HG03469 (cell line): ENCODE measurements at regions not wholly inside any gene's neighbourhood (a gene's known extent, or its start where the extent isn't known, plus 50 kb on each side); places are given as distances from the start of the nearest gene placed in this dataset.
"Not testable (repeated sequence)": the region's sequence is repeated elsewhere in the genome, so short reads cannot be mapped to it uniquely, and the experiment has no call there.

Experiments
- ATAC-seq: cut with Tn5 transposase; IDR thresholded peaks from one replicate; pipeline ENCODE4 v1.9.1; 2021; ENCODE audit warnings: mild to moderate bottlenecking, moderate library complexity, moderate number of reproducible peaks; ENCODE audit not compliant: unreplicated experiment

- ATAC-seq: no peak
Measured at GRCh38 chr17:51387582-51387981, 127.2 kb downstream of the UTP18 start.

- ATAC-seq: no peak
Measured at GRCh38 chr17:51387986-51388385, 127.6 kb downstream of the UTP18 start.

DNA sequence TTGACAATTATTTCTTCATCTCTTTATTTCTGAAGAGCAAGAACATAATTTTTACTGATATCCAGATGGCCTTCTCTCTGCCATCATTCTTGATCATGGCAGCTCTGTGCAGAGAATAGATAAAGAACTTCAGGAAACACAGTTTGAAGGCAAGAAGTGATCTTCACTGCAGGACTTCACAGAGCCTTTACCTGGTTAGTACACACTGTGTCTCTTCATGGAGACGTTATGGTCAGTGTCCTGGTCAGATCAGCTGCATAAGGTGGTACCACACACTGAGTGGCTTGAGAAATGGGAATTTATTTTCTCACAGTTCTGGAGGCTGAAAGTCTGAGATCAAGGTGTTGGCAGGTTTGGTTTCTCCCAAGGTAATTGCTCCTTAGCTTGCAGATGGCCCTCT, 129.5 kb downstream of the UTP18 start:
- no peak for ATAC-seq

- ATAC-seq: no peak
Measured at GRCh38 chr17:51391982-51392654, 131.8 kb downstream of the UTP18 start.

DNA sequence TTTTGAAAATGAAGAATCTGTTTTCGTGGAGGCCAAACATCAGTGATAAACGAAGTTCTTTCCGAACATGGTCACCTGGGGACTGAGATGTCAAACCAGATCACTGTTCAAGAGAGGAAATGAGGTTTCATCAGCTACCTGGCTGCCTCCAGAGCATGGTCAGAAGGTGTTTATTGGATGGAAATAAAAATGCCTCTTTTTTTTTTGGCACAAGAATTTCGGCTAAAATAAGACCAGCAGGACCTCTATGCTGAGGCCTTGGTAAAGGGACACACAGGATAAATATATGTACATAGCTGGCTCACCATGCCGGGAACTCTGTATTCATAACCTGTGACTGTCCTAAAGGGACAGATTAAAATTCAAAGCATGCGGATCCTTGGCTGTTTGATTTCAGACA, 135.3 kb downstream of the UTP18 start:
- no peak for ATAC-seq

DNA sequence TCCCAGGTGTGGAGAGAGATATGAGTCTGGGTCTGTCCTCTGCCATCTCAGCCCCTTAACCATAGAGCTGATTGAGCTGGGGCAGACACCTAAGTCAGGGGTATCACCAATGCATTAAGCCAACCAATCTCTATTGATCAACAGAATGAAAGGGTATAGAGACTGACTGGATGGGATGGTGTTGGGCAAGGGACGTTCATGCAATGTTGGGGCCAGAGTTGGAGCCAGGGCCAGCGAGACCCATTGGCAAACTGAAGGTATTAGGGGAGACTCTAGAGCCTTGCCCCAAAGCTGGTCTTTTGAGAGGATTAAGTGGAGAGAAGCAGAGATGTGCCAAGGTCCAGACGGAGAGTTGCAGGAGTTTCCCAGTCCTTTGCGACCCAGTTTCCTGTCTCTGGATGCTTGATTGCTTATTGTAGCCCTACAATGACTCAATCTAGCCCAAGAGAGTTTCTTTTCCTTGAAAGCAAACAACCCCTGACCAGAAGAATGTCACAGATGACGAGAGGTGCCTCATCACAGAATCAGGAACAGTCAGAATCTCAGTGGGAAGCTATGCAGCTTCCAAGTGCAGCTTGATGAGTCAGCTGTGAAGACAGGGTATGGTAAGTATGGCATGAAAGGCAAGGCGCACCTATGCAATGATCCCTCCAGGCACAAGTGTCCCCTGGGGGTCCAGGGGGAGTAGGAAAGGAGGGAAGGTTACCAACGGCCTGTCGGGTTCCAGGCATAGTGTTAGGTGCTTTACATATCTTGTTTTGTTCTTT, 137.2 kb downstream of the UTP18 start:
- ATAC-seq: no peak

GRCh38 chr17:51398128-51398525, 137.8 kb downstream of the UTP18 start:
- no peak for ATAC-seq

DNA sequence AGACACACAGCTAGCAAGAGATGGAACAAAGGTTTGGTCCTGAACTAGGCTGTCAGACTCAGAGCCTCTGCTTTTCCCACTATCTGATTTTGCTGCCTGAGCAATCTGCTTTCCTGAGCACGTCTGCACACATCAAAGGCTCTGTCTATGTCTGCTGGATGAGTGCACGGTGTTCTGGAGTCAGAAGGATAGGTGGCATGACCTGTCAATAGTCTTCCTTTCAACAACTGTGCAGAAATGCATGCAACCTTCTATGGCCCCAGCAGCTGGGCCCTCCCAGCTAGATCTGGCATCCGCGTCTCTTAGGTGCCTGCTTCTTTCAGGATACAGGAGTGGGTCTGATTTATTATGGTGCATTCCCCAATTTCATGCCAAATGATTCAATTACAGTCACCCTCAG, 138.3 kb downstream of the UTP18 start:
- no peak for ATAC-seq

- ATAC-seq: no peak
Measured at GRCh38 chr17:51401279-51401678, 140.9 kb downstream of the UTP18 start.

- ATAC-seq: no peak
Measured at GRCh38 chr17:51402899-51403298, 142.6 kb downstream of the UTP18 start.

- ATAC-seq: no peak
Measured at GRCh38 chr17:51407576-51407975, 147.2 kb downstream of the UTP18 start.

DNA sequence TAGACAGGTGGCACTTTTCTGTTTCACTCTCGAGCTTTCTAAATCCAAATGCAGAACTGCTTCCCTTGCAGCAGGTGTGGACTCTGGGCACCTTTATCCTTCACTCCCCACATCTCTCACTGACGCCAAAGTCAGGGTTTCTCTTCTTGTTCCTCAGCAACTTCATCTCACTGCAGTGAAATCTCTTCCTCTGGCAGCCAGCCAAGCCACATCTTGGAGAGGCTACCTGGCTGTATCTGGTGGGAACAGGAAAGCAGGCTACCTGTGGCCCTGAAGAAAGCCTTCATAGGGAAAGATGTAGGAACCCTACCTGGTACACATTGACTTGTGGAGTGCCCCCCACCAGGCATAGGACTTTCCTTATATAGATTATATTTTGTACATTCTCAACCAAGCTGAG, 159.1 kb downstream of the UTP18 start:
- ATAC-seq: no peak

GRCh38 chr17:51421525-51421924, 161.2 kb downstream of the UTP18 start:
- no peak for ATAC-seq

DNA sequence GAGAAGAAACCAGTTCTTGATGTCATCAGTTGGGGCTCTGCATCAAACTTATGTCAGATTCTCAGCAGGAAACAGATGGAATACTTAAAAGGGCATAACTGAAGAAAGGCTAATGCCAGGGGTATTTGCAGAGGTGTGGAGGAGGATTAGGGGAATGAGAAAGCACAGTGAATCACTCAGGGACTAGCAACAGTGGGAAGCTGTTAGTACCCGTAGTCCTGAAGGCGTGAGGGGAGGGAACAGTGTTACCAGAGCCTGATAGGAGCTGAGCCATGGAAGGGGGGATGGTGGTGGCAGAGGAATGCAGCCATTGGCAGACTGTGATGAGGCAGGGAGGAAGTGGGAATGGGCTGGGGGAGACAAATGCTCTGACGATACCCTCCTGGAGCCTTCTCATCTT, 162.3 kb downstream of the UTP18 start:
- ATAC-seq: no peak

DNA sequence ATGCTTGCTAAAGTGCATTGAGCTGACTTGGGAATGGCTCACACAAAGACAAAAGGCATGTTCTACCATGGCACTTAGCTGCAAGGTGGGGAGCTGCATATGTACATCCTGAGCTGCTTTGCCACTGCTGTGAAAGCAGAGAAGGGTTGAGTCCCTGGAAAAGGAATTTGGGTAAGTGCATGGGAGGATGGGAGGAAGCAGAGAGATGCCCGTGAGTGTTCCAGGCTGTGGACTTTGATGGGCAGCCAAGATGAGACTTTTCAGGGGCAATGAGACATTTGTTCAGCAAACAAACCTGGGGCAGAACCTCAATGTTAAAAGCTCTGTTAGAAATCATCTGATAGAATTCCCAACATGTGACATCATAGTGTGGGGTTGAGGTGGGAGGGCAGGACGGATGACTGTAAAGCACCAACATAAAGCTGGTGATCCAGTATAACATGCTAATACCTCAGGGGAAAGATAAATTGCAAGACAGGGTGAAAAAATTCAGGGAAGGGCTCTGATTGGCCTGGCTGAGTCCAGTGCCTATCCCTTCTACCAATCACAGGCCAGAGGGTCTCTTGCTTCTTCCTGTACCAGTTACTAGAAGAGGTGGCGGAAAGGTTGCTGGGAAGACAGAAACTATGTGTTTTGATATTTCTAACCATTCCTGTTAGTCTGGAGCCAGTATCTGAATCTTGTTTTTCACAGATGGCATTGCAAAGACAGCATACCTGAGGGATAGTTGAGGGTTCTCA, 163.2 kb downstream of the UTP18 start:
- ATAC-seq: no peak

DNA sequence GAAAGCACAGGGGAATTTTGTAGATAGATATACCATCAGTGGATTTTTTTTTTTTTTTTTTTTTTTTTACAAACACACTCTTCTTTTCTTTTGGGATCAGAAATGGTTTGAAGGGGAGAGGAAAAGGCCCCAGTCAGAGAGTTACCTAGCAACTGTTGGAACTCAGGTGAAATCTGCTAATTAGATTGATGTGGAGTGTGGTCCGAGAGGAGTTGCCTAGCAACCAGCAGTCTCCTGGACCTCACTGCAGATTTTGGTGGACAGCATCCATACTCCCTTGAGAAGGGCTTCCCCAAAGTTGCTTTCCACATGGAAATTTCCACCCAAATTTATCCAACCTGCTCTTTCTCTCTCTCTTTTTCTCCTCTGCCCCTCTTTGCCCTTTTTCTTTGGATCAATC, 165.4 kb downstream of the UTP18 start:
- no peak for ATAC-seq

DNA sequence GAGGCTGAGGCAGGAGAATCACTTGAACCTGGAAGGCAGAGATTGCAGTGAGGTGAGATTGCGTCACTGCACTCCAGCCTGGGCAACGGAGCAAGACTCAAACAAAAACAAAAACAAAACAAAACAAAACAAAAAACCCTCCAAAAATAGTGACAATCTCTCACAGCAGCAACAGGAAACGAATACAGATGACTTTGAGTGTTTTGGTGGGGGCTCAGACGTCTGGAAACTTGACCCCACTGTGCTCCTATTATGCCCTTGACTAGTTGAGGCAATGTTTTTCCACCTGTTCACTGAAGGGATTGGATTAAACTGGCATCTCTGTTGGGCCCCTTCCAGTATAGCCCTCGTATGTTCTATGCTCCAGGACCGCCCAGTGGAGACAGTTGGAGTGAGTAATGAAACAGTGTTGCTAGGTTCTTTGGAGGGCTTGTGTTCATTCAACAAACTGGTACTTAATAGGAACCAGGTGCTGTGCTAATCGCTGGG, 167.0 kb downstream of the UTP18 start:
- no peak for ATAC-seq

- peak; percentile 77 for ATAC-seq
Measured at GRCh38 chr17:51427856-51428255, 167.5 kb downstream of the UTP18 start.

DNA sequence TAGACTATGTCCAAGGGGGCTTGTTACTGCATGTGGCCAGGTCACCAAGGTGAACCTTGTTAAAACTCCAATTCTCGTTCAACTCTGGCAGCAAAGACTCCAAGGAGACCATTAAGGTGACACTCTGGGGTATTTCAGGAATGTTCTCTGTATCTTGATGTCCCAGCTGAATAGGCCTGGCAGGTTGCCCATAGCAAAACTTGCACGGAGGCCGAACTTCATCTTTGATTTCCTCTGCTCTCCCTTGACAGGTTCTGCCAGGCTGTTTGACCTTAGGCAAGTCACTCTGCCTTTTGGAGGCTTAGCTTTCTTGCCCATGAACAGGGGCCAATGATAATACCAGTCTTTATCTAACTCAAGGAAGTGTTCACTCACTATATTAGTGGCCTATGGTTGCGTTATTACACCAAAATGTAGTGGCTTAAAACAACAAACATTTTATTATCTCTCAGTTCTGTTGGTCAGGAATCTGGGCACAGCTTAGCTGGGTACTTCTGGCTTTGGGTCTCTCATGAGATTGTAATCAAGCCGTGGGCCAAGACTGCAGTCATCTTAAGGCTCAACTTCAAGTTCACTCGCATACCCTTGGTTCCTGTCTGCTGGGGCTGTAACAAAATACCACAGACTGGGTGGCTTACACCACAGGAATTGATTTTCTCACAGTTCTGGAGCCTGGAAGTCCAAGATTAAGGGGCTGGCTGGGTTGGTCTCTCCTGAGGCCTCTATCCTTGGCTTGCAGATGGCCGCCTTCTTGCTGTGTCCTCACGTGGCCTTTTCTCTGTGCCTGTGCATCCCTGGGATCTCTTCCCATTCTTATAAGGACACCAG, 168.5 kb downstream of the UTP18 start:
- ATAC-seq: no peak

GRCh38 chr17:51429938-51430337, 169.6 kb downstream of the UTP18 start:
- not testable (repeated sequence) for ATAC-seq

GRCh38 chr17:51430591-51430990, 170.2 kb downstream of the UTP18 start:
- no peak for ATAC-seq
